Lower lobe of right lung (tissue), 2 donors: ENCODE measurements at regions not wholly inside any gene's neighbourhood (a gene's known extent, or its start where the extent isn't known, plus 50 kb on each side); places are given as distances from the start of the nearest gene placed in this dataset.

ENCODE experiments used
- ATAC-seq, 2 donors: fragments of 200-7000 bp; cut with Tn5 transposase; one replicate each; pipeline ENCODE4 v1.9.1; 2020 to 2022; ENCODE audit warnings: mild to moderate bottlenecking in 2 of 2, moderate library complexity in 2 of 2
- DNase-seq: peaks from one replicate; pipeline ENCODE4 v3.0.0-alpha.2; 2020
- H3K27ac ChIP-seq: fragments of 200-600 bp; one replicate; pipeline ENCODE4 v1.8.0; 2022
- H3K27me3 ChIP-seq: fragments of 200-600 bp; one replicate; pipeline ENCODE4 v1.8.0; 2022; ENCODE audit warnings: low read depth
- H3K36me3 ChIP-seq: fragments of 200-600 bp; one replicate; pipeline ENCODE4 v1.8.0; 2022; ENCODE audit warnings: mild to moderate bottlenecking
- H3K4me1 ChIP-seq: fragments of 200-600 bp; one replicate; pipeline ENCODE4 v1.8.0; 2022
- H3K4me3 ChIP-seq: fragments of 200-600 bp; one replicate; pipeline ENCODE4 v1.8.0; 2022; ENCODE audit warnings: mild to moderate bottlenecking
- H3K9me3 ChIP-seq: fragments of 200-600 bp; one replicate; pipeline ENCODE4 v1.8.0; 2022
- intact Hi-C: fragments of 100-400 bp; cut with DNase I; formaldehyde crosslinking; loops from one replicate; pipeline ENCODE4 v1.11.0; 2022
- TF ChIP-seq, protein P1 (sequence below): fragments of 200-600 bp; IDR thresholded peaks from one replicate; pipeline ENCODE4 v1.8.0; 2022; ENCODE audit warnings: antibody characterized with exemption, mild to moderate bottlenecking
- donor health status: DM: no; HTN: yes; CAD: no; lungs with severe emphysema.

DNA sequence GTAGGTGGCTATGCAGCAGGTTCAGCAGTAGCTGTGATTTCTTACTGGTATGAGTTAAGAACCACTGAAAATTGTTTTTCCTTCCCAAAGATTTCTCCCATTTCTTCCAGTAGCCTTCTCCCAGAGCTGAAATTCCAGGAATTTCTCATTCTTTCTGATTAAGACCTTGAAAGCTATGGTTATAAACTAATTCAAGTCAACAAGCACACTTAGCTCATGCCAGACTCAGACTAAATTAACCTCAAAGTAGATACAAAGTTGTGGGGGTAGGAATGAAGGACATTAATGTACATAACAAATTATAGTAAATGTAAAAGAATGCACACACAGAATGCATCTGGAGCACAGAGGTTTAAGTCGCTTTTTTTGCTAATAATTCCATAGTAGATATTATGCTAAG, 103.6 kb upstream of the SOX11 start:
- no peaks in the 10 kb centered on the region for H3K9me3 ChIP-seq
- intact Hi-C loops = no loop called here
- ATAC-seq (no peak), DNase-seq (no peak)
- H3K4me3 ChIP-seq = no peak overlapping the region
- H3K36me3 ChIP-seq = no peaks in the 10 kb centered on the region
- TF ChIP-seq, protein P1, sequence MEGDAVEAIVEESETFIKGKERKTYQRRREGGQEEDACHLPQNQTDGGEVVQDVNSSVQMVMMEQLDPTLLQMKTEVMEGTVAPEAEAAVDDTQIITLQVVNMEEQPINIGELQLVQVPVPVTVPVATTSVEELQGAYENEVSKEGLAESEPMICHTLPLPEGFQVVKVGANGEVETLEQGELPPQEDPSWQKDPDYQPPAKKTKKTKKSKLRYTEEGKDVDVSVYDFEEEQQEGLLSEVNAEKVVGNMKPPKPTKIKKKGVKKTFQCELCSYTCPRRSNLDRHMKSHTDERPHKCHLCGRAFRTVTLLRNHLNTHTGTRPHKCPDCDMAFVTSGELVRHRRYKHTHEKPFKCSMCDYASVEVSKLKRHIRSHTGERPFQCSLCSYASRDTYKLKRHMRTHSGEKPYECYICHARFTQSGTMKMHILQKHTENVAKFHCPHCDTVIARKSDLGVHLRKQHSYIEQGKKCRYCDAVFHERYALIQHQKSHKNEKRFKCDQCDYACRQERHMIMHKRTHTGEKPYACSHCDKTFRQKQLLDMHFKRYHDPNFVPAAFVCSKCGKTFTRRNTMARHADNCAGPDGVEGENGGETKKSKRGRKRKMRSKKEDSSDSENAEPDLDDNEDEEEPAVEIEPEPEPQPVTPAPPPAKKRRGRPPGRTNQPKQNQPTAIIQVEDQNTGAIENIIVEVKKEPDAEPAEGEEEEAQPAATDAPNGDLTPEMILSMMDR = no peak
- no peaks in the 10 kb centered on the region for H3K4me1 ChIP-seq
- no peaks in the 10 kb centered on the region for H3K27me3 ChIP-seq
- no peak overlapping the region for H3K27ac ChIP-seq

DNA sequence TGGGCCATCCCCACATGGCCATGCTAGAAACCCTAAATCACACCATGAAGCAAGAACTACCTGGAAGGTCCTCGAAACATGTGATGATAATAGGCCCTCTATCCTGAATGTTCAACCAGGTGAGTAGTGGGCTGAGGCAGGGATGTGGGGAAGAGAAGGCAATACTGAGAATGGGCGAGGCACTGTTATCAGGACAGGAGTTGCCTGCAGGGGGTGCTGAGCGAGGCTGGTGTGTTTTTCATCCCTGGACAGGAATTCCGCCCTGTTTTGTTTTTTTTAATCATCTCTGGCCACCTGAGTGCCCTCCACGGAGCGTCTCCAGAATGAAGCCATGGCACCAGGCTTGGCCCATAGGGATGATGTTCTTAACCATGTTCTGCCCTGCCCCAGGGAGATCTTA, 103.0 kb upstream of the SOX11 start:
- intact Hi-C loops = no loop called here
- no peaks in the 10 kb centered on the region for H3K36me3 ChIP-seq

DNA sequence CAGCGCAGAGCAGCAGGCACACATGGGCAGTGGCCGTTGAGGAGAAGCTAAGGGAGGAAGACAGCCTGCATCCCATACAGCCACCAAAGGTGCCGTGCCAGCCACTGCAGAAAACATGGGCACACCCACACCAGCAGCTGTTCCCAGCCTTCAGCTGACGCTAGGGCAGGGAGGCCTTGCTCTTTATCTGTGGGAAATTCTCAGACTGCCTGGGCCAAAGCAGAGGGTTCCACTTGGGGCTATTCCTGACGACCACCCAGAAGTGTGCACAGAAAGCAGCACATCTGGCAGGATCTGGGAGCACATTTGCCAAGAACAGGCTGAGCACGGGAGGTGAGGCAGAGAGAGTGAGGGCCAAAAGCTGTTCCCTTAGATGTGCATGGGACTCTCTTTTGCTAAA, 101.3 kb upstream of the SOX11 start:
- H3K9me3 ChIP-seq = no peaks in the 10 kb centered on the region
- no peaks in the 10 kb centered on the region for H3K27me3 ChIP-seq
- no peak overlapping the region for H3K4me3 ChIP-seq
- TF ChIP-seq, protein P1 = no peak
- intact Hi-C loops = no loop called here
- H3K36me3 ChIP-seq = no peaks in the 10 kb centered on the region
- no peak for ATAC-seq
- no peak overlapping the region for H3K27ac ChIP-seq
- no peak for DNase-seq
- no peaks in the 10 kb centered on the region for H3K4me1 ChIP-seq

More for the DNA sequence above, 103.0 kb upstream of the SOX11 start:
- TF ChIP-seq, protein P1 = no peak
- no peaks in the 10 kb centered on the region for H3K4me1 ChIP-seq
- DNase-seq = no peak
- no peak overlapping the region for H3K4me3 ChIP-seq
- no peak overlapping the region for H3K27ac ChIP-seq
- H3K27me3 ChIP-seq = no peaks in the 10 kb centered on the region
- H3K9me3 ChIP-seq = no peaks in the 10 kb centered on the region
- no peak for ATAC-seq

DNA sequence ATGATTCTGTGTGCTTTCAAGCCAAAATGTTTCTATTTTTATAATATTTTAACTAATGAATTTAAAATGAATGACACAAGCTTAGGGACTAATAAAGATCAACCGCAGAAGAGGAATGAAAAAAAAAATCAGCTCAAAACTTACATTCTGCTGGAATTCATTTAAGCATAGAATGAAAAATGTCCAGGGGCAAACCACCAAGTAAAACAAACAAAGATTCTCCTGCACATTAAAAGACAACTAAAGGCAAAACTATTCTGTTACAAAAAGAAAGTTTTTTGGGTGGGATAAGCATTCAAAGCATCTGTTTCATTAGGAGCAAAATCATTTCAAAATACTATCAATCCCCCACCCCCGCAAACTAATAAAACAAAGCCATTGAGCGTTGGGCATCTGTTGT, 99.3 kb upstream of the SOX11 start:
- no peak for ATAC-seq
- intact Hi-C loops = no loop called here
- Histone ChIP-seq H3K4me1 (no peaks in the 10 kb centered on the region), H3K9me3 (no peaks in the 10 kb centered on the region), H3K36me3 (no peaks in the 10 kb centered on the region), H3K27me3 (no peaks in the 10 kb centered on the region), H3K27ac (no peak overlapping the region), H3K4me3 (no peak overlapping the region)
- TF ChIP-seq, protein P1 = no peak
- DNase-seq = no peak

DNA sequence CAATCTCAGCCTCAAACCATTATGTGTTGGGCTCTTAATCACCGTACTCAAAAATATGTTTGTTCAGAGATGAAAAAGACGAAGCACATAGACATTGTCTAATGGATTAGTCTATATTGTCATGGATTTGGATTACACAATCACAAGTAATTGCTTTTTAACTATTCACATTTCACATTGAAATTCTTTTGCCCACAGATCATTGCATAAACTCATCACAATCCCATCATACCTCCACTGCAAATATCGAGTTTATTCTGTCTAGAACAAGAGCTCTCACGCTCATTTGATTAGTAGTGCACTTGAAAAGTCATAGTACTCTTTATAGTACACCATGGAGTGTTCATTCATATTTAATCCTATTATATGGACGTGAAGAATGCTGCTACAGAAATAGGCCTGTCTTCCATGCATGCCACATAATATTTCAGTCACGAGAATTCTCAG, 97.9 kb upstream of the SOX11 start:
- Histone ChIP-seq H3K27me3 (no peaks in the 10 kb centered on the region), H3K4me1 (no peaks in the 10 kb centered on the region), H3K4me3 (no peak overlapping the region), H3K9me3 (no peaks in the 10 kb centered on the region), H3K27ac (no peak overlapping the region), H3K36me3 (no peaks in the 10 kb centered on the region)
- intact Hi-C loops = no loop called here
- TF ChIP-seq, protein P1 = no peak
- DNase-seq (no peak), ATAC-seq (no peak)

DNA sequence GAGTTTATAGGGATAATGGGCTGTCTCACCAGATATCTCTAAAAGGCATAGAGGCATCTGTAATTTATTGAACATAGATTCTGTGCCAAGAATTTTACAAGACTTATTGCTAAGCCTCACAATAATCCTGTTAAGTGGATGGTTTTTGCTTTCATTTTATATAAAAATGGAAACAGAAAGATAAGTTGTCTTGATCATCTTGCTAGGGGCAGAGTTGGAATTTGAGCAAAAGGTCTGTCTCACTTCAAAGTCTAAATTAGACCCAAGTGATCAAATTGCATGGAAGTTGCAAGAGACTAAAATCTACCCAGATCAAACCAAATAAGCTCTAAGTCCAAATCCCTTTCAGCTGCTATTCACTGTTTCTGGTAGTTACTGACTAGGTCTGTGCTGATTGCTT, 95.3 kb upstream of the SOX11 start:
- no peaks in the 10 kb centered on the region for H3K4me1 ChIP-seq

More for the DNA sequence above, 95.3 kb upstream of the SOX11 start:
- ATAC-seq (no peak), DNase-seq (no peak)
- intact Hi-C loops = no loop called here
- Histone ChIP-seq H3K27ac (no peak overlapping the region), H3K9me3 (no peaks in the 10 kb centered on the region), H3K4me3 (no peak overlapping the region), H3K27me3 (no peaks in the 10 kb centered on the region), H3K36me3 (no peaks in the 10 kb centered on the region)
- TF ChIP-seq, protein P1 = no peak
